GM19035 (cell line): ENCODE measurements at regions not wholly inside any gene's neighbourhood (a gene's known extent, or its start where the extent isn't known, plus 50 kb on each side); places are given as distances from the start of the nearest gene placed in this dataset.

Experiments used
- ATAC-seq: cut with Tn5 transposase; IDR thresholded peaks from one replicate; pipeline ENCODE4 v1.9.1; 2021; ENCODE audit not compliant: unreplicated experiment

DNA sequence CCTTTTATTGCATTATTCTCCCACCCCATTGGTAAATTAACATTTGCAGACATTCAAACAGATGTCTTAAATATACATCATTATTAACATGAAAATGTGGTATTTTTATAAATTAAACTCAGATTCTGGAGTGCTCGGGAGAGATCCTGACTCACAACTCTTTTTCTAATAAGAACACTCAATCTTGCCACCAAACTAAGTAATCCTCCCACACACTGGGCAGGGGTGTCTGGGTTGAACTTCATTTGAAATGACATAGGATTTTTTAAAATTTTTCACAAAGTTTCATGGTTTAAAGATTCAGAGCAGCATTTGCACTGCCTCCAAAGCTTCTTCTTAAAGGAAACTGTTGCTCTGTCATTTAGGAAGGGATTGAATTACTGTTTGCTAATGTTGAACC, 754.3 kb downstream of the MECOM start:
- no peak for ATAC-seq

- no peak for ATAC-seq
Observed at GRCh38 chr3:168895419-168895818, 768.1 kb downstream of the MECOM start.

- ATAC-seq: no peak
Observed at GRCh38 chr3:168894214-168894613, 769.3 kb downstream of the MECOM start.

- ATAC-seq: no peak
Observed at GRCh38 chr3:168889666-168890065, 773.8 kb downstream of the MECOM start.

DNA sequence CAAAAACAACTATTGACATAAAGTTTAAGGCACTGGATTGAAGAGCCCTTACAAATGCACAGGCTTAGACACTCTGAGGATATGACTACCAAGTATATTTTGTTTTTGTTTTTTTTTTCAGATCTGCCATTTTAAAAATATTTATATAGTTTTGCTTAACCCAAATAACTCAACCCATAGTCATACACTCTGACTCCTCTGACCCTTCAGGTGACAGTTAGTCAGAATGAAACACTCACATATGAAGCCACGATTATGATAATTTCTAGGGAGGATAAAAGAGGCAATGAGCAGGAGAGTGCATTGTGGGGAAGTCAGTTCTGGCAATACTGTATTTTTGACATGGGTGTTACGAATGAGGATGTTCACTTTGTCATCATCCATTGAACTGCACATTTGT, 774.7 kb downstream of the MECOM start:
- ATAC-seq: no peak

- no peak for ATAC-seq
Observed at GRCh38 chr3:168885028-168885427, 778.5 kb downstream of the MECOM start.

- no peak for ATAC-seq
Observed at GRCh38 chr3:168884353-168884903, 779.1 kb downstream of the MECOM start.

DNA sequence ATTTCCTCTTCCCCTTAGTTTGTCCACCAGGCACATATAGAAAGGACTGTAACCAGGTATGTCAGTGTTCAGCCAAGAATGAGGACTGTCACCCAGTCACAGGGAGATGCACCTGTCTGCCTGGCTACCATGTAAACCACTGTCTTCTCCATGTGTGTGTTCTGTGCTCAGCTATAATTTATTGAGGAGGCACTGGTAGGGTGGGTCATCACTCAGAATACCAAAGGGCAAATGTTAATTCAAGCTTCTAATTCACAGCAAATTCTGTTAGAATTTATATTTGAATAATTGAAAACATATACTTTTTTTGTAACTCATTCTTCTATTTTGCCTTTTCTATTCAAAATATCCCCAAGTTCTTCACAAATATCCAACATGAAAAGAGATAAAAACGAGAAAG, 780.4 kb downstream of the MECOM start:
- no peak for ATAC-seq

- ATAC-seq: no peak
Observed at GRCh38 chr3:168881804-168882203, 781.7 kb downstream of the MECOM start.

DNA sequence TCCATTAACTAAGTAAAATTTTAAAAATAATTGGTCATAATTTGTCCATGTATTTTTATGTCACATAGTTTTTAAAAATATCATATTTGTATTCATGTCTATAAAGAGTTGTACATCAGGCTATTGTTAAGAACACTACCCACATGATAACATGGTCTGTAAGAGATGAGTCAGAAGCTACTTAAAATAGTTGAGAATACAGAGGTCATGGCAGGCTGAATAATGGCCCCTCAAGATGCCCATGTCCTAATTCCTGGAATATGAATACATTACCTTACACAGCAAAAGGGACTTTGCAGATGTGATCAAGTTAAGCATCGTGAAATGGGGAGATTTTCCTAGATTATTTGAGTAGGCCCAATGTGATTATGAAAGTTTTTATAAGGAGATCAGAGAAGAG, 782.9 kb upstream of the GOLIM4 start:
- ATAC-seq: no peak

DNA sequence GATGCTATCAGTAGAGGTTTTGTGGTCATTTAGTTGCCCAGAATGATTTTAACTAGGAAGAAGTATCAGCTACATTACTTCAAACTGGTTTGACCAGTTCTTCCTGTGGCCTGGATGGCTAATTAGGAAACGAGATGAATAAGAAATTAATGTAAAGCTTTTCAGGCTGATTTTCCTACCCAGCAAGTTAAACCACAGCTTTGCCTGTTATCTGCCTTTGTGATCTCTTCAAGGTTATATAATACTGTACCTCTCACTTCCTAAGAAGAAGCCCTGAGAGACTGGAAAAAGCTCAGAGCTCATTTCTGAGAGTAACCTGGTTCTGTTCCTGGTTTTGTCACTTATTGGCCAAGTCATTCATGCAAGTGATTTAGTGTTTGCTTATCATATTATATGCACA, 782.2 kb upstream of the GOLIM4 start:
- ATAC-seq: no peak

GRCh38 chr3:168876346-168877035, 780.8 kb upstream of the GOLIM4 start:
- no peak for ATAC-seq

DNA sequence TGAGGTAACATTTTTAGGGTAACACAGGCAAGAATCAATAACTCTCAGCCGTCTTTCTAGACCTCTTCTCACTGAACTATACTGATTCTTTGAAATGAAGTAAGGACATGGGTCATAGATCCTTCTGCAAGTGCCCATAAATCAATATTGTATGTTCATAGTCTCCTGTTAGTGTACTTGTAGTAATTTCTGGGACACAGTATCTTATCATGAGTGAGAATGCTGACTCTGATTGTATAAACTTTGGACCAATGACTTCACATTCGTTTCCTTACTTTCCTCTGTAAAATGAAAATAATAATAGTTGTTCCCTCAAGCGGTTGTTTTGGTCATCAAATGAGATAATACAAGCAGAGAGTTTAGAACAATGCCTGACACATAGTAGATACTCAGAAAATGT, 777.1 kb upstream of the GOLIM4 start:
- no peak for ATAC-seq

GRCh38 chr3:168870892-168871291, 775.2 kb upstream of the GOLIM4 start:
- ATAC-seq: no peak

- no peak for ATAC-seq
Observed at GRCh38 chr3:168865022-168865551, 769.4 kb upstream of the GOLIM4 start.

- no peak for ATAC-seq
Observed at GRCh38 chr3:168864107-168865021, 768.6 kb upstream of the GOLIM4 start.

GRCh38 chr3:168863561-168863960, 767.8 kb upstream of the GOLIM4 start:
- ATAC-seq: no peak

DNA sequence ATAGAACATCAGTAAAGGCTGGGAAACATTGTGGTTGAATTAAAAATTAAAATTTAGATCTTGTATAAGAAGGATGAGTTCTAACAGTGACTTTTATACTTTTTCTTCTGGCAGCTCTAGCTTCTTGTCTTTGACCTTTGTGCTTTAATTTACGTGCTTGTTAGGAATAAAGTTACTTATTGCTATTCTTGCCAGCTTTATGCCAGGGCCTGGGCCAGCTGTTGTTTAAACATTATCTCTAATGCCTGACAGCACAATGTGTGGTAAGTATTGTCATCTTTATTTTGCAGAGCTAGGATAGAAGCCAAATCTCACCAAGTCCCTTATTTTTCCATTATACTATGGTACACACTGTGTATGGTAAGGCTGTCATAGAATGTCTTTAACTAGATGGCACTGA, 766.7 kb upstream of the GOLIM4 start:
- ATAC-seq: no peak

GRCh38 chr3:168860592-168860991, 764.9 kb upstream of the GOLIM4 start:
- ATAC-seq: no peak

DNA sequence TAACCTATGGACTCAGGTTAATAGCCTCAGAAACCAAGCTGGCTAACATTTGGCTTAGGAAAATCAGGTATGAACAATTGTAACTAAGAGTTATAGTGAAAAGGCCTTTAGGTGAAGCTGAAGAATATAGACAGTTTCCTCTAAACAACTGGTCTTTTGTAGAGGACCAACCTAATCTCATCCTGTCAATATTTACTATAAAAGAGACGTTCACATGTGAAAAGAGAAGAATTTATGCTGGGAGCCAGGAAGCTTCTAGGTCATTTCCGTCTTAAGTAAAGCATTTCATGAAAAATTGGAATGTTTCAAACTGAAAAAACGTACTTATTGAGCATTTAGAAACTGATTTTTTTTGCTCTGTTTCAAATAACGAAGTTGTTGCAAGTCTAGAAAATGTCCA, 764.3 kb upstream of the GOLIM4 start:
- ATAC-seq: no peak

GRCh38 chr3:168859574-168859973, 763.9 kb upstream of the GOLIM4 start:
- ATAC-seq: no peak

DNA sequence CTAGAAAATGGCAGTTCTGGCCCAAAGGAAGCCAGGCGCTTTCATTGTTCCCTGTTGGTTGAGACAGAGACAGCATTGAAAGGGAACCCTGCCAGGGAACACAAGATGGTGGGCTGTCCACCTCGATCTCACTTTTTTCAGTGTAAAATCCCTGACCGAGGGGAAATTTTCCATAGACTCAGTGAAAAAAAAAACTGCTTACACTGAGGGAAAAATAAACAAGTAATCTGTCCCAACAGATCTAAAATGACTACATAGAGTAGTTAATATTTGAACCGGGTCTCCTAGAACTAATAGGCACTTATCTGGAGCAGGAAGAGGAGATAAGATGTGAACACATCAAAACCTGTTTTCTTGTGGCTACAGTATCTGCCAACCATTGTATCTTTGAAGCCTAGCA, 763.4 kb upstream of the GOLIM4 start:
- no peak for ATAC-seq
